ENCODE measurements at regions not wholly inside any gene's neighbourhood (a gene's known extent, or its start where the extent isn't known, plus 50 kb on each side); places are given as distances from the start of the nearest gene placed in this dataset.

DNA sequence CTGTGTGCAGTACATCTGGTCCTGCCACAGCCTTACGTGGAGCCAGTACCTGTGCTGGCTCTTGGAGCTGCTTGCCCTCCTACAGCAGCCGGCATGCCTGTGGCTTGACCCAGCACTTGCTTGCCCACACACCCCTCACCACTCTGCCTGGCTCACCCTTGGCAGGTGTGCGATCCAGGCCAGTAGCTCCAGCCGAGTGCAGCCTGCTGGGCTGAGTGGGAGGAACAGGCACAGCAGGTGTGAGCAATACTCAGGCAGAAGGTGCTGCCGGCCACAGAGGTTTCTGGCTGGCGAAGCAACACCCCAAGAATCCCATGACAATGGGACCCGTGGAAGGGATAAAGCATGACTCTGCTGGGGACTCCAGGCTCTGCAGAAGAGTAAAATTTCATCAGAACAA, 173.5 kb upstream of the ADCY1 start:
- ATAC-seq: no peak
- Histone ChIP-seq H3K36me3 (no peaks in the 10 kb centered on the region), H3K9me3 (peaks cover 0 to 4% of the 10 kb centered on the region in 2 donors), H3K27me3 (no peaks in the 10 kb centered on the region), H3K4me1 (peaks cover 0 to 5% of the 10 kb centered on the region in 2 donors), H3K4me3 (no peak overlapping the region), H3K27ac (no peak overlapping the region)
- DNase-seq: peak in 1 of 4 donors; percentile 45
- intact Hi-C loops (cut with DNase I): no loop called here
- TF ChIP-seq, protein P1, sequence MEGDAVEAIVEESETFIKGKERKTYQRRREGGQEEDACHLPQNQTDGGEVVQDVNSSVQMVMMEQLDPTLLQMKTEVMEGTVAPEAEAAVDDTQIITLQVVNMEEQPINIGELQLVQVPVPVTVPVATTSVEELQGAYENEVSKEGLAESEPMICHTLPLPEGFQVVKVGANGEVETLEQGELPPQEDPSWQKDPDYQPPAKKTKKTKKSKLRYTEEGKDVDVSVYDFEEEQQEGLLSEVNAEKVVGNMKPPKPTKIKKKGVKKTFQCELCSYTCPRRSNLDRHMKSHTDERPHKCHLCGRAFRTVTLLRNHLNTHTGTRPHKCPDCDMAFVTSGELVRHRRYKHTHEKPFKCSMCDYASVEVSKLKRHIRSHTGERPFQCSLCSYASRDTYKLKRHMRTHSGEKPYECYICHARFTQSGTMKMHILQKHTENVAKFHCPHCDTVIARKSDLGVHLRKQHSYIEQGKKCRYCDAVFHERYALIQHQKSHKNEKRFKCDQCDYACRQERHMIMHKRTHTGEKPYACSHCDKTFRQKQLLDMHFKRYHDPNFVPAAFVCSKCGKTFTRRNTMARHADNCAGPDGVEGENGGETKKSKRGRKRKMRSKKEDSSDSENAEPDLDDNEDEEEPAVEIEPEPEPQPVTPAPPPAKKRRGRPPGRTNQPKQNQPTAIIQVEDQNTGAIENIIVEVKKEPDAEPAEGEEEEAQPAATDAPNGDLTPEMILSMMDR (IDR thresholded peaks at IDR 0.05): no peak

DNA sequence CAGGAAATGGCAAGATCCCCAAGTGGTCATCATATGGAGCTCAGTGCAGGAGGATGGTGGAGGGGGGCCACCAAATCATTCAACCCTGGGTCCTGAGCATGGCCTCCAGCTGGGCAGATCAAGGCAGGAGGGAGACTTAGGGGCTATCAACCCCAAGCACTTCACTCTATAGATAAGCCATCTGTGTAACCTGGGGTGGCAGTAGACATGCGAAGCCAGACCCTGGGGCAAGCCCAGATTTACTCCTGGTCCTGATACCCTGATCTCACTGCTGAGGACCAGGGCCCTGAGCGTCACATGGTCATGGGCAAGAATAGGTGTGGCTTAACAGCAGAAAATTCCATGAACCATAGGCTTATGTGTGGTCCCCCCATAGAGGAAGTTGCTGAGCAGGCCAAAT, 173.0 kb upstream of the ADCY1 start:
- TF ChIP-seq, protein P1 (IDR thresholded peaks at IDR 0.05): no peak
- intact Hi-C loops (cut with DNase I): no loop called here
- Histone ChIP-seq H3K27me3 (no peaks in the 10 kb centered on the region), H3K27ac (no peak overlapping the region), H3K4me1 (peaks cover 0 to 5% of the 10 kb centered on the region in 2 donors), H3K36me3 (no peaks in the 10 kb centered on the region), H3K4me3 (no peak overlapping the region), H3K9me3 (peaks cover 0 to 4% of the 10 kb centered on the region in 2 donors)
- no peak for DNase-seq
- no peak for ATAC-seq

DNA sequence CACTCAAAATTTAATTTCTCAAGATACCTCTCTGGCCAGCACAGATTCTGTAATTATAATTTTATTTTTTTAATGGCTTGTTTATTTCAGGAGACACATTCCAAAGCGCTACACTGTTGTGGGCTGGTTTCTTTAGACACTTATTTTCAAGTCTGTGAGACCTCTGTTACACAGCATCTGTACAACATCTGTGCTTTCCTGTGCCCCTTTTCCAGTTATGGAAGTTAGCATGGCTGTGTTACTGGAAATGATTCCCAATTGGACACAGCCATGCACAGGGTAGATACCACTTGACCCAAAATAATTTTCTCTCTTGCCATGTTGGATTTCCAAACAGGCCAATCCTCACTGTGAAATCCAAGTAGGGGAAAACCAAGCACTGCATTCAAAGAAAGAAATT, 172.3 kb upstream of the ADCY1 start:
- no peak overlapping the region for H3K27ac ChIP-seq
- H3K27me3 ChIP-seq: no peaks in the 10 kb centered on the region
- peaks cover 0 to 5% of the 10 kb centered on the region in 2 donors for H3K4me1 ChIP-seq
- intact Hi-C loops (cut with DNase I): no loop called here
- no peak overlapping the region for H3K4me3 ChIP-seq
- peaks cover 0 to 4% of the 10 kb centered on the region in 2 donors for H3K9me3 ChIP-seq
- DNase-seq: no peak
- no peaks in the 10 kb centered on the region for H3K36me3 ChIP-seq
- TF ChIP-seq, protein P1 (IDR thresholded peaks at IDR 0.05): no peak
- ATAC-seq: no peak

DNA sequence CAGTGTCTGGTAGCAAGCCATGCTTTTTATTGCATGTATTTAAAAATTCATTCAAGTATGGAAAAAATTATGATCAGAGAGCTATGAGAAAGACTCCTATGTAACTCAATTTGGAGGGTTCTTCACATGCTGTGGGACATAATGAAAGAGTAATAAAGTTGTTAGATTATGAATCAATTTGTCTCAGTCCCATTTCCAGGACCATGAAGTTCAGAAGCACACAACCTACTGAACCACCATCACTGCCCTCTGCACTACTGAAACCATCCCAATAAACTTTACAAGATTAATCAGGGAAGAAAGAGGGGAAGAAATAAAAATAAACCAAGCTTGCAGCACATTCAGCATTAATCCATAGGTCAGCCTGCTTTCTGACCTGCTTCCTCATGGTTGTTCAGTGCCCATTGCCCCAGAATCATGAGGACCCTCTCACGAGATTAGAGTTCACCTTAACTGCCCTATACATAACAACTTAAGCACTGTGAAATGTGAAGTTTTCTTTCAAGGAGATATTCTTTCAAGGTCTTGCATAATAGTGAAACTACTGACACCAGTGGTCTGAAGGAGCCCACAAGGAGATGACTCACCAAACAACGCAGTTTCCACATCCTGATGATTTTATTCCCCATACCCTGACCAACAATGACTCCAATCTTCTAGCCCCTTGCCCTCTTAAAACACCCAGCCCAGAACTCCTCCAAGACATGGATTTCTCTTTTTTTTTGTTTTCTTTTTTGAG, 171.5 kb upstream of the ADCY1 start:
- Histone ChIP-seq H3K9me3 (peaks cover 0 to 4% of the 10 kb centered on the region in 2 donors), H3K27me3 (no peaks in the 10 kb centered on the region), H3K27ac (no peak overlapping the region), H3K4me1 (peaks cover 0 to 5% of the 10 kb centered on the region in 2 donors), H3K4me3 (no peak overlapping the region), H3K36me3 (no peaks in the 10 kb centered on the region)
- no peak for DNase-seq
- ATAC-seq: peak; percentile 73
- intact Hi-C loops (cut with DNase I): no loop called here
- TF ChIP-seq, protein P1 (IDR thresholded peaks at IDR 0.05): no peak

DNA sequence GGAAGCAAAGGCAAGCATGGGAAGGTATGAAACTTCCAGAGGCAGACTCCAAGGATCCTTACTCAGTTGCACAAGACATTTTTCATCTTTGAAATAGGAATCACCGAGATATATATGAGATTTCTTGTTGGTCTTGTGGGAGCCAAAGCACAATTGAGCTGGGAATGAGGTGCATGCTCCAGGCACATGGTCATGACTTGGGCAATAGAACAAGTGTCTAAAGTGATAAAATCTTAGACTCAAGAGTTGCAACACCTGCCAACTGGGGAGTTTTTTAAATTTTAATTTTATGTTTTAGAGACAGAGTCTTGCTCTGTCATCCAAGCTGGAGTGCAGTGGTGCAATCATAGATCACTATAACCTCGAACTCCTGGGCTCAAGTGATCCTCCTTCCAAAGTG, 169.5 kb upstream of the ADCY1 start:
- intact Hi-C loops (cut with DNase I): no loop called here
- ATAC-seq: no peak

More for the DNA sequence above, 169.5 kb upstream of the ADCY1 start:
- peaks cover 0 to 5% of the 10 kb centered on the region in 2 donors for H3K4me1 ChIP-seq
- TF ChIP-seq, protein P1 (IDR thresholded peaks at IDR 0.05): no peak
- no peak for DNase-seq
- H3K27ac ChIP-seq: no peak overlapping the region
- H3K36me3 ChIP-seq: no peaks in the 10 kb centered on the region
- no peaks in the 10 kb centered on the region for H3K27me3 ChIP-seq
- H3K4me3 ChIP-seq: no peak overlapping the region
- peaks cover 0 to 4% of the 10 kb centered on the region in 2 donors for H3K9me3 ChIP-seq
